ENCODE measurements at regions not wholly inside any gene's neighbourhood (a gene's known extent, or its start where the extent isn't known, plus 50 kb on each side); places are given as distances from the start of the nearest gene placed in this dataset.

DNA sequence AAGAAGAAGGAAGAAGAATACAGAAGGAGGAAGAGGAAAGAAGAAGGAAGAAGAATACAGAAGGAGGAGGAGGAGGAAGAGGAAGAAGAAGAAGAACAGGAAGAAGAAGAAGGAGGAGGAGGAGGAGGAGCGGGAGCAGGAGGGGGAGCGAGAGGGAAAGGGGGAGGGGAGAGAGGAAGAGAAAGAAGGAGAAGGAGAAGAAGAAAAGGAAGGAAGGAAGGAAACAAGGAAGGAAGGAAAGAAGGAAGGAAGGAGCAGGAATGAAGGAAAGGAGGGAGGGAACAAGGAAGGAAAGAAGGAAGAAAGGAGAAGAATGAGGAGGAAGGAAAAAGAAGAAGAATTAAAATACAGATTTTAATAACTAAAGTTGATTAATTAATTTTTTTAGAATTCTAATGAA, 82.5 kb upstream of the PTPN13 start (continued):
- TF ChIP-seq, protein P1, sequence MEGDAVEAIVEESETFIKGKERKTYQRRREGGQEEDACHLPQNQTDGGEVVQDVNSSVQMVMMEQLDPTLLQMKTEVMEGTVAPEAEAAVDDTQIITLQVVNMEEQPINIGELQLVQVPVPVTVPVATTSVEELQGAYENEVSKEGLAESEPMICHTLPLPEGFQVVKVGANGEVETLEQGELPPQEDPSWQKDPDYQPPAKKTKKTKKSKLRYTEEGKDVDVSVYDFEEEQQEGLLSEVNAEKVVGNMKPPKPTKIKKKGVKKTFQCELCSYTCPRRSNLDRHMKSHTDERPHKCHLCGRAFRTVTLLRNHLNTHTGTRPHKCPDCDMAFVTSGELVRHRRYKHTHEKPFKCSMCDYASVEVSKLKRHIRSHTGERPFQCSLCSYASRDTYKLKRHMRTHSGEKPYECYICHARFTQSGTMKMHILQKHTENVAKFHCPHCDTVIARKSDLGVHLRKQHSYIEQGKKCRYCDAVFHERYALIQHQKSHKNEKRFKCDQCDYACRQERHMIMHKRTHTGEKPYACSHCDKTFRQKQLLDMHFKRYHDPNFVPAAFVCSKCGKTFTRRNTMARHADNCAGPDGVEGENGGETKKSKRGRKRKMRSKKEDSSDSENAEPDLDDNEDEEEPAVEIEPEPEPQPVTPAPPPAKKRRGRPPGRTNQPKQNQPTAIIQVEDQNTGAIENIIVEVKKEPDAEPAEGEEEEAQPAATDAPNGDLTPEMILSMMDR (IDR thresholded peaks at IDR 0.05) = no peak
- TF ChIP-seq TAF1 (IDR thresholded peaks at IDR 0.05; ENCODE audit: borderline replicate concordance, low read depth, low read length) = no peak
- no peak for TF ChIP-seq CHD2 (IDR thresholded peaks at IDR 0.05; ENCODE audit: low read length, partially characterized antibody)
- TF ChIP-seq TEAD4 (IDR thresholded peaks at IDR 0.05; ENCODE audit: borderline replicate concordance, insufficient read depth) = no peak
- TF ChIP-seq MEF2A (IDR thresholded peaks at IDR 0.05; ENCODE audit: borderline replicate concordance, low read depth) = no peak

DNA sequence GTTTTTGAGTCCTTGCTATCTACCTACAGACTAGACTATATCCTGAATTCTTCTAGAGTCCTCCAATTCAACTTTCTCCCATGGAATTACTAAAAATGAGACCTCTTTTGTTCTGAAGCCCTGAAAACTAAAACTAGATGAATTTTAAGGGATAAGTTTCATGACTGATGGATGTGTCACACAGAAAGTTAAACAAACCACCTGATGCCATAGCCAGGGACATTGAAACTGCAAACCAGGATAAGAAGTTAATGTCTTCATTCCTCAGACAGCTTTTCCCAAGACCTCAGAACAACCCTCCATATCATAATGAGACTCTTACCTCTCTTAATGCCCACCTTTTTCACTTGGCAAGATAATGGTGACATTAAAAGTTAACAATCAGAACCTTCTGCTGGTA, 81.5 kb upstream of the PTPN13 start:
- H3F3A ChIP-seq (replicated peaks; ENCODE audit: insufficient read depth) = peaks cover 6% of the 10 kb centered on the region
- no peak overlapping the region for H3K27ac ChIP-seq (ENCODE audit: low read depth in 2 of 2, low read length in 1 of 2)
- H3K9me3 ChIP-seq = no peaks in the 10 kb centered on the region
- ChIA-PET POLR2A (no interaction called here), CTCF (interaction anchor here (11.6 kb wide), 1 partner anchor 15 kb away, joined by 83 read pairs; no protein-coding TSS in a partner anchor)
- H4K20me1 ChIP-seq (ENCODE audit: insufficient read depth) = no peaks in the 10 kb centered on the region
- no peaks in the 10 kb centered on the region for H3K36me3 ChIP-seq (replicated peaks in 1 of 2; ENCODE audit: control insufficient read depth in 1 of 2, insufficient read depth in 2 of 2, low read length in 1 of 2)
- DNase-seq = no peak
- no peak overlapping the region for H2AFZ ChIP-seq (ENCODE audit: low read depth)
- H3K27me3 ChIP-seq (ENCODE audit: insufficient read depth) = no peaks in the 10 kb centered on the region
- H3K4me2 ChIP-seq = no peak overlapping the region
- H3K9me2 ChIP-seq = no peaks in the 10 kb centered on the region
- no peaks in the 10 kb centered on the region for H3K79me2 ChIP-seq (ENCODE audit: insufficient read depth)
- H3K4me3 ChIP-seq (ENCODE audit: low read depth in 2 of 2, low read length in 1 of 2) = no peak overlapping the region
- TF ChIP-seq ELF1 (IDR thresholded peaks at IDR 0.05) = no peak
- TF ChIP-seq, protein P2, sequence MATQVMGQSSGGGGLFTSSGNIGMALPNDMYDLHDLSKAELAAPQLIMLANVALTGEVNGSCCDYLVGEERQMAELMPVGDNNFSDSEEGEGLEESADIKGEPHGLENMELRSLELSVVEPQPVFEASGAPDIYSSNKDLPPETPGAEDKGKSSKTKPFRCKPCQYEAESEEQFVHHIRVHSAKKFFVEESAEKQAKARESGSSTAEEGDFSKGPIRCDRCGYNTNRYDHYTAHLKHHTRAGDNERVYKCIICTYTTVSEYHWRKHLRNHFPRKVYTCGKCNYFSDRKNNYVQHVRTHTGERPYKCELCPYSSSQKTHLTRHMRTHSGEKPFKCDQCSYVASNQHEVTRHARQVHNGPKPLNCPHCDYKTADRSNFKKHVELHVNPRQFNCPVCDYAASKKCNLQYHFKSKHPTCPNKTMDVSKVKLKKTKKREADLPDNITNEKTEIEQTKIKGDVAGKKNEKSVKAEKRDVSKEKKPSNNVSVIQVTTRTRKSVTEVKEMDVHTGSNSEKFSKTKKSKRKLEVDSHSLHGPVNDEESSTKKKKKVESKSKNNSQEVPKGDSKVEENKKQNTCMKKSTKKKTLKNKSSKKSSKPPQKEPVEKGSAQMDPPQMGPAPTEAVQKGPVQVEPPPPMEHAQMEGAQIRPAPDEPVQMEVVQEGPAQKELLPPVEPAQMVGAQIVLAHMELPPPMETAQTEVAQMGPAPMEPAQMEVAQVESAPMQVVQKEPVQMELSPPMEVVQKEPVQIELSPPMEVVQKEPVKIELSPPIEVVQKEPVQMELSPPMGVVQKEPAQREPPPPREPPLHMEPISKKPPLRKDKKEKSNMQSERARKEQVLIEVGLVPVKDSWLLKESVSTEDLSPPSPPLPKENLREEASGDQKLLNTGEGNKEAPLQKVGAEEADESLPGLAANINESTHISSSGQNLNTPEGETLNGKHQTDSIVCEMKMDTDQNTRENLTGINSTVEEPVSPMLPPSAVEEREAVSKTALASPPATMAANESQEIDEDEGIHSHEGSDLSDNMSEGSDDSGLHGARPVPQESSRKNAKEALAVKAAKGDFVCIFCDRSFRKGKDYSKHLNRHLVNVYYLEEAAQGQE (IDR thresholded peaks at IDR 0.05; ENCODE audit: low read depth, low read length) = no peak
- TF ChIP-seq MEF2A (IDR thresholded peaks at IDR 0.05; ENCODE audit: borderline replicate concordance, low read depth) = no peak
- TF ChIP-seq YY1 (IDR thresholded peaks at IDR 0.05; ENCODE audit: low read depth) = no peak
- TF ChIP-seq RAD21 (IDR thresholded peaks at IDR 0.05; ENCODE audit: low read length) = no peak
- TF ChIP-seq FOXJ3 (CRISPR knock-in tag; IDR thresholded peaks at IDR 0.05) = no peak
- TF ChIP-seq GABPA (IDR thresholded peaks at IDR 0.05; ENCODE audit: low read depth) = no peak
- TF ChIP-seq FOSL2 (IDR thresholded peaks at IDR 0.05; ENCODE audit: borderline replicate concordance, low read depth) = no peak
- no peak for TF ChIP-seq CHD2 (IDR thresholded peaks at IDR 0.05; ENCODE audit: low read length, partially characterized antibody)
- TF ChIP-seq NRF1 (IDR thresholded peaks at IDR 0.05; ENCODE audit: low read depth, low read length) = no peak
- TF ChIP-seq, protein P3, sequence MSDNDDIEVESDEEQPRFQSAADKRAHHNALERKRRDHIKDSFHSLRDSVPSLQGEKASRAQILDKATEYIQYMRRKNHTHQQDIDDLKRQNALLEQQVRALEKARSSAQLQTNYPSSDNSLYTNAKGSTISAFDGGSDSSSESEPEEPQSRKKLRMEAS (IDR thresholded peaks at IDR 0.05; ENCODE audit: low read depth) = no peak
- TF ChIP-seq, protein P1 (IDR thresholded peaks at IDR 0.05) = no peak
- TF ChIP-seq, protein P4, sequence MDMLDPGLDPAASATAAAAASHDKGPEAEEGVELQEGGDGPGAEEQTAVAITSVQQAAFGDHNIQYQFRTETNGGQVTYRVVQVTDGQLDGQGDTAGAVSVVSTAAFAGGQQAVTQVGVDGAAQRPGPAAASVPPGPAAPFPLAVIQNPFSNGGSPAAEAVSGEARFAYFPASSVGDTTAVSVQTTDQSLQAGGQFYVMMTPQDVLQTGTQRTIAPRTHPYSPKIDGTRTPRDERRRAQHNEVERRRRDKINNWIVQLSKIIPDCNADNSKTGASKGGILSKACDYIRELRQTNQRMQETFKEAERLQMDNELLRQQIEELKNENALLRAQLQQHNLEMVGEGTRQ (IDR thresholded peaks at IDR 0.05; ENCODE audit: borderline replicate concordance, low read depth, low read length) = no peak
- no peak for TF ChIP-seq MXI1 (IDR thresholded peaks at IDR 0.05; ENCODE audit: low read depth, low read length)
- TF ChIP-seq SMC3 (IDR thresholded peaks at IDR 0.05; ENCODE audit: low read depth, low read length) = no peak
- TF ChIP-seq RCOR1 (IDR thresholded peaks at IDR 0.05; ENCODE audit: low read length) = no peak
- no peak for TF ChIP-seq RXRA (IDR thresholded peaks at IDR 0.05; ENCODE audit: borderline replicate concordance, low read depth)
- TF ChIP-seq, protein P5, sequence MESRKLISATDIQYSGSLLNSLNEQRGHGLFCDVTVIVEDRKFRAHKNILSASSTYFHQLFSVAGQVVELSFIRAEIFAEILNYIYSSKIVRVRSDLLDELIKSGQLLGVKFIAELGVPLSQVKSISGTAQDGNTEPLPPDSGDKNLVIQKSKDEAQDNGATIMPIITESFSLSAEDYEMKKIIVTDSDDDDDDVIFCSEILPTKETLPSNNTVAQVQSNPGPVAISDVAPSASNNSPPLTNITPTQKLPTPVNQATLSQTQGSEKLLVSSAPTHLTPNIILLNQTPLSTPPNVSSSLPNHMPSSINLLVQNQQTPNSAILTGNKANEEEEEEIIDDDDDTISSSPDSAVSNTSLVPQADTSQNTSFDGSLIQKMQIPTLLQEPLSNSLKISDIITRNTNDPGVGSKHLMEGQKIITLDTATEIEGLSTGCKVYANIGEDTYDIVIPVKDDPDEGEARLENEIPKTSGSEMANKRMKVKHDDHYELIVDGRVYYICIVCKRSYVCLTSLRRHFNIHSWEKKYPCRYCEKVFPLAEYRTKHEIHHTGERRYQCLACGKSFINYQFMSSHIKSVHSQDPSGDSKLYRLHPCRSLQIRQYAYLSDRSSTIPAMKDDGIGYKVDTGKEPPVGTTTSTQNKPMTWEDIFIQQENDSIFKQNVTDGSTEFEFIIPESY (IDR thresholded peaks at IDR 0.05; ENCODE audit: borderline replicate concordance, low read depth) = no peak
- H3K9ac ChIP-seq = no peak overlapping the region
- no peaks in the 10 kb centered on the region; a peak in 1 of 4 replicates for H3K4me1 ChIP-seq (ENCODE audit: control insufficient read depth in 1 of 2, insufficient read depth in 2 of 2, low read depth in 1 of 2, low read length in 1 of 2)

All from SK-N-SH (cell line).